Gastrocnemius medialis (tissue), 4 donors: ENCODE measurements at regions not wholly inside any gene's neighbourhood (a gene's known extent, or its start where the extent isn't known, plus 50 kb on each side); places are given as distances from the start of the nearest gene placed in this dataset.

Experiments used
- CTCF ChIP-seq, 5 experiments: fragments of 450-650 bp in 3 of 5; fragments of 200-600 bp in 2 of 5; sonication (generic) in 2 of 5; IDR thresholded peaks in 4 of 5; conservative IDR thresholded peaks in 1 of 5; 1 replicate in 4 of 5; 2 replicates in 1 of 5; pipeline ENCODE4 v1.5.1; 2016 to 2019; ENCODE audit warnings: antibody characterized with exemption in 5 of 5, mild to moderate bottlenecking in 3 of 5, moderate library complexity in 3 of 5
- POLR2A ChIP-seq, 2 donors: fragments of 450-650 bp; IDR thresholded peaks; one replicate each; pipeline ENCODE4 v1.6.1; 2017; ENCODE audit warnings: antibody characterized with exemption in 2 of 2, mild to moderate bottlenecking in 2 of 2, moderate library complexity in 2 of 2

GRCh38 chr2:16813593-16813992 is 148.0 kb upstream of the CYRIA start:
- TF ChIP-seq CTCF (IDR thresholded peaks at IDR 0.05 in 4 of 5, conservative IDR thresholded peaks at IDR 0.05 in 1 of 5), result no peak
- TF ChIP-seq POLR2A (IDR thresholded peaks at IDR 0.05), result no peak
